KMS-11 (cell line): ENCODE measurements at regions not wholly inside any gene's neighbourhood (a gene's known extent, or its start where the extent isn't known, plus 50 kb on each side); places are given as distances from the start of the nearest gene placed in this dataset.

Experiments used
- H2AFZ ChIP-seq: fragments of 200-600 bp; sonication (generic); 2 replicates; pipeline ENCODE4 v1.6.1; 2016; ENCODE audit warnings: antibody characterized with exemption, mixed run types, low read depth
- H3K27ac ChIP-seq: fragments of 200-600 bp; sonication (generic); 2 replicates; pipeline ENCODE4 v1.6.1; 2016; ENCODE audit warnings: mild to moderate bottlenecking, mixed run types
- H3K27me3 ChIP-seq: fragments of 200-600 bp; sonication (generic); 2 replicates; pipeline ENCODE4 v1.6.1; 2017; ENCODE audit warnings: mild to moderate bottlenecking, low read depth, mixed run types, moderate library complexity; ENCODE audit not compliant: insufficient read depth
- H3K36me3 ChIP-seq: fragments of 200-600 bp; sonication (generic); 2 replicates; pipeline ENCODE4 v1.6.1; 2017; ENCODE audit warnings: mild to moderate bottlenecking, mixed run types; ENCODE audit not compliant: insufficient read depth
- H3K4me1 ChIP-seq: fragments of 200-600 bp; sonication (generic); 2 replicates; pipeline ENCODE4 v1.6.1; 2016; ENCODE audit warnings: mild to moderate bottlenecking, low read depth, mixed run types; ENCODE audit not compliant: poor library complexity, severe bottlenecking
- H3K4me2 ChIP-seq: fragments of 200-600 bp; sonication (generic); 2 replicates; pipeline ENCODE4 v1.7.0; 2016; ENCODE audit warnings: mild to moderate bottlenecking, mixed run types
- H3K4me3 ChIP-seq: fragments of 200-600 bp; sonication (generic); IDR thresholded peaks from 2 replicates; pipeline ENCODE4 v1.6.1; 2017; ENCODE audit warnings: low read depth, low read length, mixed read lengths; ENCODE audit not compliant: insufficient read depth
- H3K79me2 ChIP-seq: fragments of 200-600 bp; sonication (generic); 2 replicates; pipeline ENCODE4 v1.6.1; 2016; ENCODE audit warnings: low read depth, mixed run types; ENCODE audit not compliant: insufficient read depth
- H3K9ac ChIP-seq: fragments of 200-600 bp; sonication (generic); 2 replicates; pipeline ENCODE4 v1.6.1; 2016; ENCODE audit warnings: mild to moderate bottlenecking, mixed run types
- H4K20me1 ChIP-seq: fragments of 200-600 bp; sonication (generic); 2 replicates; pipeline ENCODE4 v1.6.1; 2016; ENCODE audit warnings: mild to moderate bottlenecking, mixed run types; ENCODE audit not compliant: insufficient read depth
- TF ChIP-seq, protein P1 (sequence below): fragments of 200-600 bp; sonication (generic); conservative IDR thresholded peaks from 2 replicates; pipeline ENCODE4 v1.6.1; 2017; ENCODE audit warnings: low read depth, mild to moderate bottlenecking, antibody characterized with exemption, low read length, moderate library complexity, mixed read lengths

DNA sequence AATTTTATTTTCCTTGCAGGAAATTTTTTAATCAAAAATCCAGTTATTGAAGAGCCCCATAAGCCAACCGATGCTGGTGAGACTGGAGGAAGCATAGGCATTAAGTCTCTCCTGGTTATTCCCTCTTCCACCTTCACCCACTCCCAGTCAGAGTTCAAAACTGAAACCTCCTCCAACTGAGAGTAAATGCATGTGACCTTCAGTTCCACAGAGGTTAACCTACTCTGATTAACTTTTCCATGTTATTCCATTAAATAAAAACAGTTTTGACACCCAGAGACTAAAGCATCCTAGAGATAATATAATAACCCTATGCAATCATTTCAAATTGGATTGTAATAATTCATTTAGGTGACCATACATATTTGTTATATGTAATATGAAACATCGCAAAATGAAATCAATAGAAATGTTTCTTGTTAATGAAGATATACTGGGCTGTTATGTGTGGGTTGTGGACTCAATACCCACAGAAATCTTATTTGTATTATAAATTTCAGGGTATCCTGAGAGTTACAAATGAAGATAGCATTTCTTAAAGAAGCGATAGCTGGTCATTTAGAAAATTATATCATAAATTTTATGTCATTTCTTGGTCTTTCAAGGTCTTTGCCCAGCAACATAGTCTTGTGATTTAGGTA, 376.5 kb downstream of the SETD4 start:
- Histone ChIP-seq H3K4me3 (no peak overlapping the region), H2AFZ (no peak overlapping the region), H3K27ac (no peak overlapping the region), H3K9ac (no peak overlapping the region), H3K4me1 (peaks cover 38% of the 10 kb centered on the region), H4K20me1 (no peaks in the 10 kb centered on the region), H3K79me2 (no peaks in the 10 kb centered on the region), H3K4me2 (peak overlapping the region; percentile 44), H3K36me3 (no peaks in the 10 kb centered on the region), H3K27me3 (no peaks in the 10 kb centered on the region)
- TF ChIP-seq, protein P1, sequence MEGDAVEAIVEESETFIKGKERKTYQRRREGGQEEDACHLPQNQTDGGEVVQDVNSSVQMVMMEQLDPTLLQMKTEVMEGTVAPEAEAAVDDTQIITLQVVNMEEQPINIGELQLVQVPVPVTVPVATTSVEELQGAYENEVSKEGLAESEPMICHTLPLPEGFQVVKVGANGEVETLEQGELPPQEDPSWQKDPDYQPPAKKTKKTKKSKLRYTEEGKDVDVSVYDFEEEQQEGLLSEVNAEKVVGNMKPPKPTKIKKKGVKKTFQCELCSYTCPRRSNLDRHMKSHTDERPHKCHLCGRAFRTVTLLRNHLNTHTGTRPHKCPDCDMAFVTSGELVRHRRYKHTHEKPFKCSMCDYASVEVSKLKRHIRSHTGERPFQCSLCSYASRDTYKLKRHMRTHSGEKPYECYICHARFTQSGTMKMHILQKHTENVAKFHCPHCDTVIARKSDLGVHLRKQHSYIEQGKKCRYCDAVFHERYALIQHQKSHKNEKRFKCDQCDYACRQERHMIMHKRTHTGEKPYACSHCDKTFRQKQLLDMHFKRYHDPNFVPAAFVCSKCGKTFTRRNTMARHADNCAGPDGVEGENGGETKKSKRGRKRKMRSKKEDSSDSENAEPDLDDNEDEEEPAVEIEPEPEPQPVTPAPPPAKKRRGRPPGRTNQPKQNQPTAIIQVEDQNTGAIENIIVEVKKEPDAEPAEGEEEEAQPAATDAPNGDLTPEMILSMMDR: no peak

DNA sequence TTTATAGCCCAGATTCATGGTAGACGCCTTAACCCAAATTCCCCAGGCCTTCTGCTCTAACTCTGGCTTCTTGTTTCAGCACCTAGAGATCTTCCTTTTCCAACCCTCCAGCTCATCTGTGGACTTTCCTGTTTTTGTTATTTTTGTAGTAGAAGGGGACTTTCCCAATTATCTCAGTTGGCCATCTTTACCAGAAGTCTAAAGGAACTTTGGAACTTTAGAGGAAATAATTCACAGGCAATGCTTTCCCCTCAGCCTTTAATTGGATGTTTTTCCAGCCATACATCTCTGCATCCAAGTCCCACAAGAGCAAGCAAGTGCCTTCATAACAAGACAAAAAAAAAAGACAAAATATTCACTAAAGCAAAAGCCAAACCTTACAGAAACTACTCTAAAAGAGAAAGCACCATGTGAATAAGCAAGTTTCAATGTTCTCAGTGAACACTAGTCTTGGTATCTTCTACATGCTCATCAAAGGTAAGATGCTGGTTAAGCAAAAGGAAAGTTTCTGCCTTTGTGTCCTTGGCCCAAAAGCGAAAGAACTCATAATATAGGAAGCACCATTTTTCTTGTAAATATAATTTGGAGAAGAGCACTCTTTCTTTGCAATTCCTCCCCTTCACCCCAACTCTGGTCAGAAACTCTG, 377.3 kb downstream of the SETD4 start:
- H3K4me2 ChIP-seq: peak overlapping the region; percentile 44
- H3K9ac ChIP-seq: no peak overlapping the region
- peaks cover 38% of the 10 kb centered on the region for H3K4me1 ChIP-seq
- H3K36me3 ChIP-seq: no peaks in the 10 kb centered on the region
- no peaks in the 10 kb centered on the region for H3K79me2 ChIP-seq
- no peak overlapping the region for H3K4me3 ChIP-seq
- H2AFZ ChIP-seq: no peak overlapping the region
- no peak overlapping the region for H3K27ac ChIP-seq
- no peaks in the 10 kb centered on the region for H4K20me1 ChIP-seq
- TF ChIP-seq, protein P1: no peak
- peaks cover 3% of the 10 kb centered on the region; the same call in 1 of the 2 replicates for H3K27me3 ChIP-seq

DNA sequence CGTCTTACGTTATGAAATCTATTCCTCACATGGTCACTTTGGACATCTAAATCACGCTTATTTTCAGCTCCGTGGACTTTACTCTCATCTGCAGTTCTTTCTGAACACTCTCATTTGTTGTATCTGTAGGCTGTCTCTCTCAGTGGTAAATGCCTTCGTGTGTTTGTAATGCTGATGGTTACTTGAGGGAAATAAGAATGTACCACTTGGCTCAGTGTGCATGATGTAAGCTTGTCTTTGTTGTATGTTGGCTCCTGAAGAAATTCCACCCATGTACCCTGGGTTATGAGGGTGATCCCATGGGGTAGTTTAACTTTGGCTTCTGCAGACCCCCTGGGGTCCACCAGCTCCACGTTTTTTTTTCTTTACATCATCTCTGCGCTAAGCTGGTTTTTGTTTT, 378.4 kb downstream of the SETD4 start:
- no peak overlapping the region for H3K4me3 ChIP-seq
- no peaks in the 10 kb centered on the region for H4K20me1 ChIP-seq
- no peak overlapping the region for H3K4me2 ChIP-seq
- peaks cover 3% of the 10 kb centered on the region; the same call in 1 of the 2 replicates for H3K27me3 ChIP-seq
- no peak overlapping the region for H3K9ac ChIP-seq
- H3K4me1 ChIP-seq: peaks cover 38% of the 10 kb centered on the region
- H3K36me3 ChIP-seq: no peaks in the 10 kb centered on the region
- TF ChIP-seq, protein P1: no peak
- no peak overlapping the region for H2AFZ ChIP-seq
- no peak overlapping the region for H3K27ac ChIP-seq
- H3K79me2 ChIP-seq: no peaks in the 10 kb centered on the region

DNA sequence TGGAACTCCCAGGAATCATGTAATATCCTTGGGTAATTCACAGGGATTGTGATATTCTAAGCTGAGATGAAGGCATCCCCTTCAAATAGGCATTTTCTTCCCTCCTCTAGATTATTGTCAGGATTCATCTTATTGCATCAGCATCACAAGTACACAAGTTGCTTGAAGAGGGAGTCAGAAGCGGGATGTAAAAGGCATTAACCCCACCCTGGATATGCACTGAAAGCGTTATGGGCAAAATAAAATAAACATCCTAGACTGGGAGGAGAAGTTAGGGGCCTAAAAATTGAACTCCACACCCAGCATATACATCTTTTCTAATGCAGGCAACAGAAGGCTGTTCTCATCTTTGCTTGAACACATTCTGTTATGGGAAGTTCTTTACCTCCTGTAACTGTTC, 381.2 kb downstream of the SETD4 start:
- Histone ChIP-seq H2AFZ (no peak overlapping the region), H3K36me3 (no peaks in the 10 kb centered on the region), H3K4me2 (no peak overlapping the region), H3K27me3 (peaks cover 20% of the 10 kb centered on the region; the same call in 1 of the 2 replicates), H3K4me1 (peaks cover 41% of the 10 kb centered on the region), H3K79me2 (no peaks in the 10 kb centered on the region), H3K27ac (no peak overlapping the region), H4K20me1 (no peaks in the 10 kb centered on the region), H3K9ac (no peak overlapping the region), H3K4me3 (no peak overlapping the region)
- TF ChIP-seq, protein P1: no peak
